ENCODE measurements at regions not wholly inside any gene's neighbourhood (a gene's known extent, or its start where the extent isn't known, plus 50 kb on each side); places are given as distances from the start of the nearest gene placed in this dataset.
"Not testable (repeated sequence)": the region's sequence is repeated elsewhere in the genome, so short reads cannot be mapped to it uniquely, and the experiment has no call there.

DNA sequence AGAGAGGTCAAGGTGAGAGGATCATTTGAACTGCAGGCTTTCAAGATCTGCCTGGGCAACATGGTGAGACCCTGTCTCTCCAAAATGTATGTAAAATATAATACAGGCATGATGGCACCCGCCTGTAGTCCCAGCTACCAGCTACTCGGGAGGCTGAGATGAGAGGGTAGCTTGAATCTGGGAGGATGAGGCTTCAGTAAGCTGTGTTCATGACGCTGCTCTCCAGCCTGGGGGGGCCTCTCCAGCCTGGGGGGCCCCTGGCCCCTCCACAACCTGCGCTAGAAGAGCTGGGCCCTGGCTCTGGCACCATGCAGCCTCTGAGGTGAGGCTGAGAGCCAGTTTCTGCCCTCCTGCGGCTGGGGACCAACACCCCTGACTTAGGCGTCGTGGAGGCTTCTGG, 85.3 kb downstream of the POTEH start:
- TF ChIP-seq CTCF, POLR2A (IDR thresholded peaks at IDR 0.05): not testable (repeated sequence)
